ENCODE measurements at regions not wholly inside any gene's neighbourhood (a gene's known extent, or its start where the extent isn't known, plus 50 kb on each side); places are given as distances from the start of the nearest gene placed in this dataset.
"Not testable (repeated sequence)": the region's sequence is repeated elsewhere in the genome, so short reads cannot be mapped to it uniquely, and the experiment has no call there.

DNA sequence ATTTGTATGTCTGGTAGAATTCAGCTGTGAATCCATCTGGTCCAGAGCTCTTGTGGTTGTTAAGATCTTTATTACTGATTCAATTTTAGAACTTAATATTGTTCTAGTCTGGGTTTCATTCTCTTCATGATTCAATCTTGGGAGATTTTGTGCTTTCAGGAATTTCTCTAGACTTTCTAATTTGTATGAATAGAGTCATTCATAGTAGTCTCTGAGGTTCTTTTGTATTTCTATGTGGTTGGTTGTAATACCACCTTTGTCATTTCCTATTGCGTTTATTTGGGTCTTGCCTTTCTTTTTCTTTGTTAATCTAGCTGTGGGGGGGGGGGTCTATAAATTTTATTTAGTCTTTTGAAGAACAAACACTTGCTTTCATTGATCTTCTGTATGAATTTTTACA, 824.8 kb upstream of the GALNTL6 start:
- DNase-seq (ENCODE audit: low spot score), result no peak

DNA sequence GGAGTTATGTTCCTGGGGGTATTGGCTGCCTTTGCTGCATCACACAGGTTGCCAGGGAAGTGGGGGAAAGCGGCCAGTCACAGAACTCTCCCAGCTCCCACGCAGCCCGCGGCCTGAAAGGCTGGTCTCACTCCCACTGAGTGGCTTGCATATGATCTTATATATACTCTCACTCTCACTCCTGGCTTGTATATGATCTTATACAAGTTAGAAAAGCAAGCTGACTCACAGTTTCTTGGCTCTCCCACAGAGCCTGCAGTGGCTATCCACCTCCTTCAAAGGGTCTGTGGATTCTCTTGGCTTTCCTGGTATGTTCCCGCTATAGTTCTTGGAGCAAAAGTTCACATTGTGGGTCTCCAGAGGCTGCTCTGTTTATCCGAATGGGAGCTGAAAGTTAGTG, 833.5 kb upstream of the GALNTL6 start:
- no peak for DNase-seq (ENCODE audit: low spot score)

DNA sequence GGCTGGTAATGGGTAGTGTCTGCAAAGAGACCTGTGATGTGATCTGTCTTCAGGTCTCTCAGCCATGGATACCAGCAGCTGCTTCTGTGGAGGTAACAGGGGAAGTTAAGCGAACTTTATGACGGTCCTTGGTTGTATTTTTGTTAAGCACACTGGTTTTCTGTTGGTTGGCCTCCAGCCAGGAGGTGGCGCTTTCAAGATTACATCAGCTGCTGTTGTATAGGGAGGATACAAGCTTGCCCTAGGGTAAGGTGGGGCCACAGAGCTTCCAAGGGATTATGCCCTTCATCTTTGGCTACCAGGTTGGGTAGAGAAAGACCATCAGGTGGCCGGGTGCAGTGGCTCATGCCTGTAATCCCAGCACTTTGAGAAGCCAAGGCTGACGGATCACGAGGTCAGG, 834.2 kb upstream of the GALNTL6 start:
- DNase-seq (ENCODE audit: low spot score), result no peak

DNA sequence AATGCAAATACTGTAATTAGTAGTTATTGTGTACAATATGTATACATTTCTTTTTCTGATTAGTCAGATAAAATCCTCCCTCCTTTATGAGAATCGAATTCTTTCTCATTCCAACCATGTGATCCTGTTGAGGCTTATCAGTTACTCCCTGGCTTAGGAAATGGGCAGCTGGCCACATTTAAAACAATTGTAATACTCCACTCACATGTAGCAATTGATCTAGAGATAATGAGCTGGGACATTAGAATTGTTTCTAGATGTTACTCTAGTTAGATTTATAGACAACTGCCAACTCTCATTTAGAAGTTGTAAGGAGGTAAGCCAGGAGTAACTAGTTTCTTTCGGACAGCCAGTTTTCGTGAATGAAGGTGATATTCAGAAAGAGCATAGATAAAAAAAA, 859.3 kb upstream of the AADAT start:
- no peak for DNase-seq (ENCODE audit: low spot score)

DNA sequence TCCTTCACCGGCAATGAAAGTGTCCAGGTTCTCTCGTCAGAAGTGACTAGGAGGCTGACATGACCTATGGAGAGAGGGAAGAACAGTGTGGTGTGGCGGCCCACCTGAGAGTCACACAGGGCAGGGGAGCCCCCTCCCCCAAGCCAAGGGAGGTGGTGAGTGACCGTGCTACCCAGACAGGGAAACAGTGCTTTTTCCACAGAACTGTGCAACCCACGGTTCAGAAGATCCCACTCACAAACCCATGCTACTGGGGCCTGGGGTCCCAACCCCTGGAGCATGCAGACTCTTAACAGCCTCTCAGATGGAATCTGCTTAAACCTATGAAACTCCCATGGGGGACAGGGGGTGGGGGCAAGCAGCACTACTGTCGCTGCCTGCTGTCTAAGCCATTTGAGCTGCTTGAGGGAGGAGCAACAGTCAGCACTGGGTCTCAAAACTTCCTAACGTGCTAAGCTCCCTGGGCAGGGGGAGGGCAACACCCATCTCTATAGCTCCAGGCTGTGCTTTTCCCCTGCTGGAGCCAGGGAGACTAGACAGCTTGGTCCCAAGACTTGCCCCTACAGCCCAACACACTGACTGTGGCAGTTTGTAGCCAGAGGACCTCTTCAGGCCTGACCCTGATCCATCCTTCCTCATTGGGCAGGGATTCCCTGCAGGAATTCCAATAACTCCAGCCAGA, 850.4 kb upstream of the AADAT start:
- no peak for DNase-seq (ENCODE audit: low spot score)

DNA sequence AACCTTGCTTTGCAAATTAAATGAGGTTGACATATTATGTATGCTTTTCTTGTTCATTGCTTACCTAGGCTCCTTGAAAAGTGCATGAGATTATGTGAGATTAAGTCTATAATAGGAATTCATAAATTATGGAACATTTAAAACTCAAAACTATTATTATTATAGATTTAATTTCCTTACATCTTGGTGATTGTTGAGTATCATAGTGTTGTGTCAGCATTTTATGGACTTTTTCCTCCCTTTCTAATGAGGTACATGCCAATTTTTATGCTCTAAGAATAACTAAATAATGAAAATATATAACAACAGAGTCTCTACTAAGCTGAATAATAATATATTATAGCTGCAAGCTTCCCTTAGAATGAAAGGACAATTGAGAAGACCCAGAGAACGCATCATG, 848.8 kb upstream of the AADAT start:
- DNase-seq (ENCODE audit: low spot score), result no peak

DNA sequence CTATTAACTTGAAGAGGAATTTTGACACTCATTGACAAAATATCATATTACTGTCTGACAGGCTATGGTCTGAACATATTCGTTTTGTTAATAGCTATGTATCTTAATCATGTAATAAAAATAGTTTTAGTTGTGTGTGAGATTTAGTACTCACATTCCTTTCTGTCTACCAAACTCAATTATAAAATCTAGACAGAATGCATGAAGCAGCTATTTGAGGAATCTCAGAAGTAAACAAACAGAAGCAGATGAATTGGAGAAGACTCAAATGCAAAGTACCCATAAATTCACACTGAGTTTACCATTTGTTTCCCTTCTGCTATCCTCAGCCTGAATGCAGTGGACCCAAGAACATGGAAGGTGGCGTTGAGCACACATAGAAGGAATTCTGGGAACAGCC, 841.6 kb upstream of the AADAT start:
- no peak for DNase-seq (ENCODE audit: low spot score)

DNA sequence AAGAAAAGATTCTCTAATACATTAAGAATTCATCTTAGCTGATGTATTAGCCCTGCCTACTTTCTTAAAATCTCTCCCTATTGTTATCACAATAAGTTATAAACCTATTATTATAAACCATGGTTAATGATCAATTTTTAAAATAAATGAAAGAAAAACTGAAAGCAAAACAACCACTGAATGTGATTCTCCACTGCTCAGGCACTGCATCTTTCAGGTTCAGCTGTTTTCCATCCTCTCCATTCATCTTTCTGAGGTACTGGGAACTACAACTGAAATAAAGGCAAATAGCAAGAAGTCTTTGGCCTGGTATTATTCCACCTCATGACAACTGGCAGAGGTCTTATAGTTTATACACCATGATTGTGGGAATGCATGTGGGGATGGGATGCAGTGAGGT, 798.9 kb upstream of the AADAT start:
- no peak for DNase-seq (ENCODE audit: low spot score)

DNA sequence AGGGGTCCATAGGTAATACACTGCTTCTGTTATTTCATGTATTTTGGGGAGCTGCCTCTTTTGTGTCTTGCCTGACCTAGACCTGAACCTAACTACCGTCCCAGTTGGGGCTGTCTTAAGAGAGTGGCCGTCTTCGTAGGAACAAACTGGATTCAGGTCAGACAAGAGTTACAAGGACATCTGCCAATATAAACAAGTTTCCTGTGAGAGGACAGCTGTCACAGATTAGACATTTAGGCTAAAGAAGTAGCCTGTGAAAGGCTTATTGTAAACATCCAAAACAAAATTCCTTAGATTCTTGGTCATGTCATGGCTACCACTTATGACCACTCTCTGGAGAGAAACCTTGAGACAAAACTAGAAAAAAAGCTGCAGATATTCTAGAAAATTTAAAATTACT, 797.6 kb upstream of the AADAT start:
- DNase-seq (ENCODE audit: low spot score), result no peak

DNA sequence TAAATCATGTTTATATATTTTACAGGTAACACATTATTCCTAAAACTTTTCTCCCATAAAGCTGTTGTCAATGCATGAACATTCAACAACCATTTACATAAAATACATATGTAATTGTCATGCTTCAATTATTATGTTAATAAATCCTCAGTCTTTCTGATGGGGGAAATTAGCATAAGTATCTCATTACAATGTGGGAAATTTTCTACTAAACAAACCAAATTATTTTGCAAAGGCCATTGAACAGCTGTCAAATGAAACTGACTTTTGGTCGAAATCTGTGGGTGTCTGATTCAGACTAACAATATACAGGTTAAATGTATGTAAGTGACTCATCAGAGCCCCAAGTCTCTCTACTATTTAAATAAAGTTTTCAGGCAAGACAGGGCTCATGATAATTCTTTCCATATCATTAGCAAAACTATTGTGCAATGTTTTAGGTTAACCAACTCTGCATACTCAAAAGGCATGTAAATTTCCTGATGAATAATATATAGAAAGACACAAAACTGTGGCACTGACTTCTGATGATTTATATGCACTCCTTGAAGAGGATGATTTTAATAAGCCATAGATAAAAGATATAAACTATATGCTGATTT, 795.3 kb upstream of the AADAT start:
- no peak for DNase-seq (ENCODE audit: low spot score)

DNA sequence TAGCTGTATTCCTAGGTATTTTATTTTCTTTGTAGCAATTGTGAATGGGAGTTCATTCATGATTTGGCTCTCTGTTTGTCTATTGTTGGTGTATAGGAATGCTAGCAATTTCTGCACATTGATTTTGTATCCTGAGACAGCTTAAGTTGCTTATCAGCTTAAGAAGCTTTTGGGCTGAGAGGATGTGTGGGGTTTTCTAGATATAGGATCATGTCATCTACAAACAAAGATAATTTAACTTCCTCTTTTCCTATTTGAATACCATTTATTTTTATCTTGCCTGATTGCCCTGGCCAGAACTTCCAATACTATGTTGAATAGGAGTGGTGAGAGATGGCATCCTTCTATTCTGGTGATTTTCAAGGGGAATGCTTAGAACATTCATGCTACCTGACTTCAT, 791.9 kb upstream of the AADAT start:
- not testable (repeated sequence) for DNase-seq (ENCODE audit: low spot score)

DNA sequence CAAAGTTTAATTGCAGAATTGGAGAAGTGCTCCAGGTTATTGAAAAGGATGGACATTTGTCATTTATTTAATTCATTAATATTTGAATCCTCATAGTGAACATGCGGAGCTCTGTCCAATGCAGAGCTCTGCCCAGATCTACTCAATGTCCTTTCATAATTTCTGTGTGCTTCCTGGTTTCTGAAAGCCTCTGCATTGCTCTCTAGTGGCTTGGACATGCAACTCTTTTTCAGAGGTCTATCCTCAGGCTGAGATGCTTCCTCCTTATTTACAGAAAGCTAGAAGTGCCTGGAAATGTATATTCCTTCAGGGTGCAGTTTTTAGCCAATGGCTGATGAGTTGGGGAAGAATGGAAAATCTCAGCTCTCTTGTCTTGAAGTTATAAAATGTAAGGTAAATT, 786.1 kb upstream of the AADAT start:
- no peak for DNase-seq (ENCODE audit: low spot score)

DNA sequence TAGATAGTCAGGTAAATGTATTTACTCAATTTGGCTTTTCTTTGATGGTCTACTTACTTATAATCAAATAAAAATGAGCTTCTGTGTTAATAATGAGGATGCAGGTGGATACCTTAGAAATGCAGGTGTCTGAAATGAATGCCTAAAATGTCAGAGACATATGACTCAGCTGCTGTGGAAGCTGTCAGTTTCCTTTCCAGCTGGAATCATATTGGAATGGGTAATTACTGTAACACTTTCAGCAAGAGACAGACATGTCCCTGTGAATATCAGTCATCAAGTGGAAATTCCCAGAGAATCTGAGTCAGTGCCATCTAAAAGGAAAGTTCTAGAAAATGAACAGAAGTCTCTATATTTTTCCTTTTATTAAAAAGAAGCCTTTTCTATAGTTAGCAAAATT, 783.0 kb upstream of the AADAT start:
- DNase-seq (ENCODE audit: low spot score), result no peak

DNA sequence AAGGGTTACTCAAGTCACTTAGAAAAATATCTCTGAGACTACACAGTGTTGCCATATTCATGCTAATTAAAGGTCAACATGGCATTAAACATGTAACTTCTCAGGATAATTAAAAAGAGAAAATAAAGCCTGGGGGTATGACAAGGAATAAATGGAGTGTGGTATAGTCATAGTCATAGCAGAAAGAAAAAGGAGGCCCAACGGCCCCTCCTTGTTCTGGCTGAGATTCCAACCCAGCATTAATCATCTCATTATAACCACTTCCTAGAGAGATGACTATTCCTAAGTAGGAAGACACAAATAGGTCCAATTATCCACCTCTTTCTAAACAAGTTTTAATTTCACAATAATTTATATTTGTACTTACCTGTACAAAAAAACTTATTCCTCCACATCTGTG, 778.4 kb upstream of the AADAT start:
- no peak for DNase-seq (ENCODE audit: low spot score)

DNA sequence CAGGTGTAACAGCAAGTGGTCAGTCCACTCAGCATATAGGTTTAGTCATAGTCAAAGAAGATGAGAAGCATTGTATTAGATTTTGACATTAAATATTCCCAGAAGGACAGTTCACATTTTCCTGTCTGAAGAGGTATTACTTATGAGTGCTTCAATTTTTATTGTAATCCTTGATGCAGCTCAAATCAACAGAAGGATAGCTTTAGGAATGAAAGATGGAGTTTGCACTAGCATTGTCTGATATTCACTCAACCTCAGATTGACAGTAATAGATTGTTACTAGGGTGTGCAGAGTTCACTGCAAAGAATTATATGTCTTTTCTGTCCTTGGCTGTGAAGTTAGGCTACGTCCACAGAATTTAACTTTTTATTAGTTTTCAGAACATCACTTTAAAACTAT, 764.3 kb upstream of the AADAT start:
- DNase-seq (ENCODE audit: low spot score), result no peak

DNA sequence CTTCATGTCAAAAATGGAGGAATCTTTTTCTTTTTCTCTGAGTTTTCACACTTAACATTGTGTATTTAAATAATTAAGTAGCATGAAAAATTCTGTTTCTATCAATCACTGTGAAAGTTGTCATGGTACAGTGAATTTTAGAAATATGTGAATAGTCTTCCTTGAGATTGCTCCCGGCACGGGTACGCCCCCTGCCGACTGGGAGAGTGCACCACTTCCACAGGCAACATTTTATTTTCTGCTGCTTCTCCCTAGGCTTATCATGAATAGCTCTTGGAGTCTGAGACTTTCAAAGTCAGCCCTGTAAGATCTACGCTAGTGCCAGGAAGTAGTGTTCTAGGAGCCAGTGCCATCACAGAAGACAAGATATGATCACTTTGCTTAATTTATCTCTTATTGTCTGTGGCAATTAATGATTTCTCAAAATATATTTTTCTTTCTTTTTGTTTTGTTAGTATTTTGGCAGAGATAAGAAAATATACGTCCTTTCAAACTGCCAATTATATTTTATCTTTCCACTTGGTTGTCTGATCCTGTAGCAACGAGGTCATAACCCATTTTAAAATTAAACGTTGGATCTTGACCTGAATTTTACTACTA, 763.8 kb upstream of the AADAT start:
- peak; percentile 33 for DNase-seq (ENCODE audit: low spot score)

DNA sequence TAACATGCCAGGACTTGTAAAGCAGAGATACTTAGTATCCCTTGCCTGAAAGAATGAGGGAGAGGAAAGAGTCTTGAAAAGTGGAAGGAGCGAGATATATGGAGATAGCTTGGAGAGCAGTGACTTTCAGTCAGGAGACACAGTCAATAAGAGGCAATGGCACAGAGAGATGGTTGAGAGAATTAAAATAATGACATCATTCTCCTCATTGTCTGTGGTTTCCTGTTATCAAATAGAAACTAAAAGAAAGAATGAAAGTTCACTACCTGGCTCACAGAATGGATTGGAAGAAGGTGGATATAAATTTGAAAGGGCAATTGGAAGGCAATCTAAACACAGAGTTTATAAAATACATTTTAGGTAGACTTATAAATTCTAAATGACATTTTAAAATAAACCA, 760.2 kb upstream of the AADAT start:
- DNase-seq (ENCODE audit: low spot score), result no peak

DNA sequence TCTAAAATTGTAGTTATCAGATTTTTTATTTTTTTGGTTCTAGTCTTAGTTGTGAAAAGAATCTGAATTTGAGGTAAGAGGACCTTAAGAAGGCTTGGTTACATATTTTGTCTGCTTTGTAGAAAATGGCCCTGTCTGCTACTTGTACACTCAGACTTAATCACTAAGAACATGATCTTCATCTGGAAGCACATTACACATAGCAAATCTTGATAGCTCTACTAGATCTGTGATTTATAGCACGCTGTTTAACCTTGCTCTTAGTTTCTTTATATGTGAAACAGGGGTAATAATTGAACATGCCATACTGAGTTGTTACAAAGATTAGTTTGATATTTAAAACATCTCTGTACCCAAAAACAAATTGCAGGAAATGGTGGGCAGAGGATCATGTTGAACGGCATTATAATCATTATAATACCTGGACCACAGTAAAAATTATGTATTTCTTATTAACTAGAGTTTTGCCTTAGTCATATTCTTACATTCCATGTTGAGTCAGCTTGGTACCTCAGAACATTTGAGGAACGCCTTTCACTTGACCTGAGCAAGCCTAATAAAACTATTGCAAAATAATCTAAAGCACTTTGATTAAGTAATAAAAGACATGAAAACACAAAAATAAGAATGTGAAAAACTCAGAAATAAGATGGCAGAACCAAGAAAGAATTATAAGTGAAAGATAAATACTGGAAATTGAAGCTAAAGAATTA, 738.0 kb upstream of the AADAT start:
- DNase-seq (ENCODE audit: low spot score), result no peak

DNA sequence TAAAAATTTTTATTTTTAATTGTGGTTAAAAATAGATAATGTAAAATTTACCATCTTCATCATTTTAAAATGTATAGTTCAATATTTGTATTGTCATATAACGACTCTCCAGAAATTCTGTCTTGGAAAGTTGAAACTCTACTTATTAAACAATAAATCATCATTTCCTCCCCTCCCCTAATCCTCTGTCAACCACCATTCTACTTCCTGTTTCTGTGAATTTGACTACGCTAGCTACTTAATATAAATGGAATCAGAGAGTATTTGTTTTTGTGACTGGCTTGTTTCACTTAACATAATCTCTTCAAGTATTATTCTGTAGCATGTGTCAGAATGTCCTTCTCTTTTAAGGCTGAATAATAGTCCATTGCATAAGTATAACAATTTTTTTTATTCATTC, 729.0 kb upstream of the AADAT start:
- no peak for DNase-seq (ENCODE audit: low spot score)

DNA sequence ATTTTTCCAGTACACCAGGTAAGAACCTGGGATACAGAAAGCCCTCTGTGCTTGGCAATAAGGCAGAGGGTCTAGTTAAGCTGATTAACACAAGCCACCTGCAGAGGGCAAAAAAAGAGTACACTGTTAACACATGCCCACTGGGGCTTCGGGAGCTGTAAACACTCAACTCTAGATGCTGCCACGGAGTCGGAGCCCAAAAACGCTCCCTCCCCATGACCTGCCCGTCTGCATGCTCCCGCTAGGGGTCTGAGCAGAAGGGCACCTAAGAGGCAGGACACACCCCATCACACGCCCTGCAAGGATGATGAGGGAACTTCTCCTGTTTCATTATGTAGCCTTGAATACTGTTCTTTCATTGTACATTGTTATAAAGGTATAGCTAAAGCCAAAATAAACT, 715.6 kb upstream of the AADAT start:
- DNase-seq (ENCODE audit: low spot score), result no peak

DNA sequence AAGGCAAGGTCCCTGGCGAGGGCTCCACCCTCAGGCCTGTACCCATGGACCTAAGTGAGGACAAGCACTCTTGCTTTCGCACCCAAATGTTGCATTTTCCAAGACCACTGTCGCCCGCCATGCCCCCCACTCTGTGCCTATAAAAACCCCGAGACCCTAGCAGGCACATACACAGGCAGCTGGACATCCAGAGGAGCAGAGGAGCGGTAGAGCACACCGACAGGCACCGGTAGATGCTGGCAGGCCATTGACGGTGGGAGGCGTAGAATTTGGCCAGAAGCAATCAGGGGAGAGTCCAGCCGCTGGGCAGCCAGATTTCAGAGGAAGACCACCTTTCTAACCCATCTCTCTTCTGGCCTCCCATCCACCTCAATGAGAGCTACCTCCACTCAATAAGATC, 715.2 kb upstream of the AADAT start:
- DNase-seq (ENCODE audit: low spot score), result no peak

DNA sequence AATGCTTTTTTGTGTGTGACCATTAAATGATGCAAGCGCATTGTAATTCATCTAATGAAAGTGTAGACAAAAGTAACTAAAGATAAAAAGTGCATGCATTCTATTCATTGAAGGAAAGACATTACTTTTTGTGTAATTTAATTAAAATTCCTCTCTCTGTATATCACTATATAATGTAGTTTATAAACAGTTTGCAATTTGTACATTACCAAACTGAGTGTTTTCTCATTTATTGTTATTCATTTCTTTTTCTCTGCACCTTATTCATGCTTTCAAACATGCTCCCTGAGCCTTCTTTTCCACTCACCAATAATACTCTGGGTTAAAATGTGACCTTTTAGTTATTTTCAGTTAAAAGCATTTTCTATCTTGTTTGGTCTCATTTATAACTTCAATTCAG, 713.7 kb upstream of the AADAT start:
- no peak for DNase-seq (ENCODE audit: low spot score)

DNA sequence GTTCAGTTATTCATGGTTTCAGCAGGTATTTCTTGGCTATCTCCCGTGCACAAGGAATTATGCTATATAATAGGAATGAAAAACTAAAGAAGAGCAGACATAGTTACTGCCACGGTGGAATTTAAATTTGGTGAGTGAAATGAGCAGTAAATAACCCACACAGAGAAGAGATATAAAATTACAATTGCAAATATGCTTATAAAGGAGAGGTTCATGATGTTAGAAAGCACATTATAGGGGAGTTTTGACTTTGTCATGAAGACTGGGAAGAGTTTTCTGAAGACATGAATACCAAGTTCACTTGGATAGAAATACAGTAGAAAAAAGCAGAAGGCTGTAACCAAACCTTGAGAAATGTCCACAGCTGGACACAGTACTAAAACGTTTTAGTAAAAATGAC, 712.0 kb upstream of the AADAT start:
- no peak for DNase-seq (ENCODE audit: low spot score)
